ENCODE measurements at regions not wholly inside any gene's neighbourhood (a gene's known extent, or its start where the extent isn't known, plus 50 kb on each side); places are given as distances from the start of the nearest gene placed in this dataset.
A peak's percentile ranks its signal among the peaks of the same experiment; 100 is the strongest.

- DNase-seq (ENCODE audit: low read depth) = no peak
- no peak for TF ChIP-seq CTCF (IDR thresholded peaks at IDR 0.05; ENCODE audit: low read depth, low read length, missing control alignments)
- no peak overlapping the region for H3K4me3 ChIP-seq (ENCODE audit: low read depth, low read length)
Measured at GRCh38 chr4:53713296-53713695, 122.0 kb upstream of the LNX1 start.

GRCh38 chr4:53712408-53713020, 121.2 kb upstream of the LNX1 start:
- DNase-seq (ENCODE audit: low read depth) = no peak
- no peak overlapping the region for H3K4me3 ChIP-seq (ENCODE audit: low read depth, low read length)
- no peak for TF ChIP-seq CTCF (IDR thresholded peaks at IDR 0.05; ENCODE audit: low read depth, low read length, missing control alignments)

GRCh38 chr4:53711926-53712325, 120.6 kb upstream of the LNX1 start:
- no peak for DNase-seq (ENCODE audit: low read depth)
- no peak overlapping the region for H3K4me3 ChIP-seq (ENCODE audit: low read depth, low read length)
- no peak for TF ChIP-seq CTCF (IDR thresholded peaks at IDR 0.05; ENCODE audit: low read depth, low read length, missing control alignments)

GRCh38 chr4:53709693-53710092, 118.4 kb upstream of the LNX1 start:
- DNase-seq (ENCODE audit: low read depth) = no peak
- no peak for TF ChIP-seq CTCF (IDR thresholded peaks at IDR 0.05; ENCODE audit: low read depth, low read length, missing control alignments)

GRCh38 chr4:53707491-53707890, 116.2 kb upstream of the LNX1 start:
- DNase-seq (ENCODE audit: low read depth) = no peak
- TF ChIP-seq CTCF (IDR thresholded peaks at IDR 0.05; ENCODE audit: low read depth, low read length, missing control alignments) = no peak
- no peak overlapping the region for H3K4me3 ChIP-seq (ENCODE audit: low read depth, low read length)

More at GRCh38 chr4:53709693-53710092, 118.4 kb upstream of the LNX1 start:
- H3K4me3 ChIP-seq (ENCODE audit: low read depth, low read length) = no peak overlapping the region

- peak; percentile 49 for DNase-seq (ENCODE audit: low read depth)
- TF ChIP-seq CTCF (IDR thresholded peaks at IDR 0.05; ENCODE audit: low read depth, low read length, missing control alignments) = peak; percentile 71
- no peak overlapping the region for H3K4me3 ChIP-seq (ENCODE audit: low read depth, low read length)
Measured at GRCh38 chr4:53706422-53707032, 115.2 kb upstream of the LNX1 start.

GRCh38 chr4:53705972-53706371, 114.7 kb upstream of the LNX1 start:
- DNase-seq (ENCODE audit: low read depth) = no peak
- H3K4me3 ChIP-seq (ENCODE audit: low read depth, low read length) = no peak overlapping the region
- TF ChIP-seq CTCF (IDR thresholded peaks at IDR 0.05; ENCODE audit: low read depth, low read length, missing control alignments) = no peak
